KBM-7 (cell line): ENCODE measurements at regions not wholly inside any gene's neighbourhood (a gene's known extent, or its start where the extent isn't known, plus 50 kb on each side); places are given as distances from the start of the nearest gene placed in this dataset.

ENCODE experiments used
- DNase-seq: peaks from one replicate; pipeline ENCODE4 v3.0.0-alpha.2; 2015
- in situ Hi-C: fragments of 300-500 bp; cut with MboI; formaldehyde crosslinking; loops from 2 replicates; pipeline ENCODE4 v1.14.3; 2020; ENCODE audit warnings: low sequenced_read_pairs, low pct_unique_long_range_greater_than_20kb, mixed read lengths

GRCh38 chr2:172658945-172659344 is 76.7 kb upstream of the RAPGEF4 start:
- DNase-seq, result no peak
- in situ Hi-C loops, result no loop called here

GRCh38 chr2:172662099-172662498 is 73.5 kb upstream of the RAPGEF4 start:
- DNase-seq, result no peak
- in situ Hi-C loops, result no loop called here

GRCh38 chr2:172664766-172665165 is 70.9 kb upstream of the RAPGEF4 start:
- in situ Hi-C loops, result no loop called here
- DNase-seq, result no peak

- in situ Hi-C loops, result no loop called here
- DNase-seq, result no peak
Observed at GRCh38 chr2:172667581-172668325, 67.9 kb upstream of the RAPGEF4 start.

- in situ Hi-C loops, result no loop called here
- DNase-seq, result no peak
Observed at GRCh38 chr2:172671501-172671900, 64.1 kb upstream of the RAPGEF4 start.

- DNase-seq, result no peak
- in situ Hi-C loops, result no loop called here
Observed at GRCh38 chr2:172672114-172672513, 63.5 kb upstream of the RAPGEF4 start.

GRCh38 chr2:172673056-172673683 is 62.5 kb upstream of the RAPGEF4 start:
- DNase-seq, result no peak
- in situ Hi-C loops, result no loop called here

- in situ Hi-C loops, result no loop called here
- DNase-seq, result no peak
Observed at GRCh38 chr2:172674034-172674967, 61.3 kb upstream of the RAPGEF4 start.

GRCh38 chr2:172674968-172675303 is 60.7 kb upstream of the RAPGEF4 start:
- in situ Hi-C loops, result loop anchor here (25.0 kb wide), 1 partner anchor 513 kb away; no protein-coding TSS in a partner anchor
- no peak for DNase-seq

GRCh38 chr2:172677363-172677762 is 58.3 kb upstream of the RAPGEF4 start:
- in situ Hi-C loops, result loop anchor here (25.0 kb wide), 1 partner anchor 515 kb away; no protein-coding TSS in a partner anchor
- DNase-seq, result no peak

- in situ Hi-C loops, result loop anchor here (25.0 kb wide), 1 partner anchor 518 kb away; no protein-coding TSS in a partner anchor
- no peak for DNase-seq
Observed at GRCh38 chr2:172680436-172681068, 55.1 kb upstream of the RAPGEF4 start.

GRCh38 chr2:172685467-172685866 is 50.2 kb upstream of the RAPGEF4 start:
- DNase-seq, result no peak
- in situ Hi-C loops, result loop anchor here (25.0 kb wide), 1 partner anchor 523 kb away; no protein-coding TSS in a partner anchor
